Gastroesophageal sphincter (tissue), 3 donors: ENCODE measurements at regions not wholly inside any gene's neighbourhood (a gene's known extent, or its start where the extent isn't known, plus 50 kb on each side); places are given as distances from the start of the nearest gene placed in this dataset.

Experiments used
- CTCF ChIP-seq, 4 experiments: fragments of 200-600 bp in 2 of 4; fragments of 450-650 bp in 2 of 4; sonication (generic) in 1 of 4; IDR thresholded peaks; one replicate each; pipeline ENCODE4 v1.5.1; 2017 to 2019; ENCODE audit warnings: antibody characterized with exemption in 4 of 4, mild to moderate bottlenecking in 2 of 4, moderate library complexity in 2 of 4
- EP300 ChIP-seq: sonication (generic); formaldehyde crosslinking; IDR thresholded peaks from one replicate; pipeline ENCODE4 v1.6.1; 2017; ENCODE audit warnings: antibody characterized with exemption, mild to moderate bottlenecking
- POLR2A ChIP-seq, 2 donors: fragments of 450-650 bp; IDR thresholded peaks; one replicate each; pipeline ENCODE4 v1.6.1; 2017; ENCODE audit warnings: antibody characterized with exemption in 2 of 2, mild to moderate bottlenecking in 2 of 2, moderate library complexity in 1 of 2
- POLR2AphosphoS5 ChIP-seq: sonication (generic); formaldehyde crosslinking; IDR thresholded peaks from one replicate; pipeline ENCODE4 v1.6.1; 2017; ENCODE audit warnings: antibody characterized with exemption

GRCh38 chr12:78684419-78684818, 180.2 kb upstream of the SYT1 start:
- TF ChIP-seq POLR2AphosphoS5 (no peak), POLR2A (IDR thresholded peaks at IDR 0.05) (no peak), CTCF (IDR thresholded peaks at IDR 0.05) (no peak), EP300 (no peak)
